Parathyroid adenoma (tissue), 2 donors: ENCODE measurements at regions not wholly inside any gene's neighbourhood (a gene's known extent, or its start where the extent isn't known, plus 50 kb on each side); places are given as distances from the start of the nearest gene placed in this dataset.

ENCODE experiments used
- H2AFZ ChIP-seq: fragments of 300-600 bp; sonication (generic); one replicate; pipeline ENCODE4 v1.7.0; 2017; ENCODE audit warnings: antibody characterized with exemption, mild to moderate bottlenecking
- H3K27ac ChIP-seq: fragments of 300-600 bp; sonication (generic); one replicate; pipeline ENCODE4 v1.7.0; 2017
- H3K27me3 ChIP-seq: fragments of 300-600 bp; sonication (generic); one replicate; pipeline ENCODE4 v1.7.0; 2017; ENCODE audit warnings: low read length; ENCODE audit not compliant: control insufficient read depth, insufficient read depth
- H3K36me3 ChIP-seq: fragments of 300-600 bp; sonication (generic); one replicate; pipeline ENCODE4 v1.7.0; 2017; ENCODE audit warnings: low read length; ENCODE audit not compliant: control insufficient read depth, insufficient read depth
- H3K4me1 ChIP-seq: fragments of 300-600 bp; sonication (generic); one replicate; pipeline ENCODE4 v1.7.0; 2017; ENCODE audit warnings: control low read depth
- H3K4me2 ChIP-seq: fragments of 300-600 bp; sonication (generic); one replicate; pipeline ENCODE4 v1.7.0; 2017; ENCODE audit warnings: low read length
- H3K4me3 ChIP-seq: fragments of 300-600 bp; sonication (generic); one replicate; pipeline ENCODE4 v1.7.0; 2017; ENCODE audit warnings: low read depth, low read length
- H3K79me2 ChIP-seq: fragments of 300-600 bp; sonication (generic); one replicate; pipeline ENCODE4 v1.7.0; 2017; ENCODE audit warnings: control low read depth
- H3K9ac ChIP-seq: fragments of 300-600 bp; sonication (generic); one replicate; pipeline ENCODE4 v1.7.0; 2017; ENCODE audit warnings: mild to moderate bottlenecking
- H3K9me3 ChIP-seq: fragments of 300-600 bp; sonication (generic); one replicate; pipeline ENCODE4 v1.7.0; 2017; ENCODE audit warnings: low read length; ENCODE audit not compliant: control insufficient read depth
- CTCF ChIP-seq: fragments of 300-600 bp; sonication (generic); IDR thresholded peaks from one replicate; pipeline ENCODE4 v1.7.0; 2017; ENCODE audit warnings: antibody characterized with exemption, mild to moderate bottlenecking
- donor health status: primary hyperparathyroidism.

GRCh38 chr7:106418526-106418925, 133.7 kb upstream of the NAMPT start:
- Histone ChIP-seq H3K4me3 (no peak overlapping the region), H3K9ac (no peak overlapping the region), H3K27ac (no peak overlapping the region), H3K27me3 (no peaks in the 10 kb centered on the region), H3K36me3 (no peaks in the 10 kb centered on the region), H2AFZ (no peak overlapping the region), H3K9me3 (no peaks in the 10 kb centered on the region), H3K79me2 (no peaks in the 10 kb centered on the region), H3K4me1 (no peaks in the 10 kb centered on the region), H3K4me2 (no peak overlapping the region)
- TF ChIP-seq CTCF: no peak

- TF ChIP-seq CTCF: no peak
- no peak overlapping the region for H3K27ac ChIP-seq
- H3K4me1 ChIP-seq: no peaks in the 10 kb centered on the region
- no peaks in the 10 kb centered on the region for H3K36me3 ChIP-seq
- no peak overlapping the region for H3K4me3 ChIP-seq
- no peak overlapping the region for H3K9ac ChIP-seq
- H3K9me3 ChIP-seq: no peaks in the 10 kb centered on the region
- no peaks in the 10 kb centered on the region for H3K79me2 ChIP-seq
- H3K27me3 ChIP-seq: no peaks in the 10 kb centered on the region
- H3K4me2 ChIP-seq: no peak overlapping the region
- H2AFZ ChIP-seq: no peak overlapping the region
Measured at GRCh38 chr7:106418094-106418493, 133.3 kb upstream of the NAMPT start.

GRCh38 chr7:106417273-106417902, 132.6 kb upstream of the NAMPT start:
- H3K36me3 ChIP-seq: no peaks in the 10 kb centered on the region
- no peak overlapping the region for H2AFZ ChIP-seq
- no peak overlapping the region for H3K4me3 ChIP-seq
- H3K4me1 ChIP-seq: no peaks in the 10 kb centered on the region
- no peaks in the 10 kb centered on the region for H3K9me3 ChIP-seq
- TF ChIP-seq CTCF: no peak
- H3K9ac ChIP-seq: no peak overlapping the region
- H3K27me3 ChIP-seq: no peaks in the 10 kb centered on the region
- H3K79me2 ChIP-seq: no peaks in the 10 kb centered on the region
- H3K27ac ChIP-seq: no peak overlapping the region
- no peak overlapping the region for H3K4me2 ChIP-seq

- Histone ChIP-seq H3K4me2 (no peak overlapping the region), H3K27ac (no peak overlapping the region), H3K9me3 (no peaks in the 10 kb centered on the region), H2AFZ (no peak overlapping the region), H3K36me3 (no peaks in the 10 kb centered on the region), H3K4me3 (no peak overlapping the region), H3K27me3 (no peaks in the 10 kb centered on the region), H3K79me2 (no peaks in the 10 kb centered on the region), H3K9ac (no peak overlapping the region), H3K4me1 (no peaks in the 10 kb centered on the region)
- no peak for TF ChIP-seq CTCF
Measured at GRCh38 chr7:106416430-106416829, 131.6 kb upstream of the NAMPT start.

GRCh38 chr7:106415433-106415832, 130.7 kb upstream of the NAMPT start:
- H3K27me3 ChIP-seq: no peaks in the 10 kb centered on the region
- no peak overlapping the region for H3K9ac ChIP-seq
- H2AFZ ChIP-seq: no peak overlapping the region
- H3K4me3 ChIP-seq: no peak overlapping the region
- H3K4me1 ChIP-seq: no peaks in the 10 kb centered on the region
- TF ChIP-seq CTCF: no peak
- no peaks in the 10 kb centered on the region for H3K79me2 ChIP-seq
- no peaks in the 10 kb centered on the region for H3K36me3 ChIP-seq
- no peak overlapping the region for H3K4me2 ChIP-seq
- no peak overlapping the region for H3K27ac ChIP-seq
- no peaks in the 10 kb centered on the region for H3K9me3 ChIP-seq
